Thyroid gland (tissue), 4 donors: ENCODE measurements at regions not wholly inside any gene's neighbourhood (a gene's known extent, or its start where the extent isn't known, plus 50 kb on each side); places are given as distances from the start of the nearest gene placed in this dataset.

Experiments
- POLR2A ChIP-seq, 2 donors: fragments of 450-650 bp; IDR thresholded peaks; one replicate each; pipeline ENCODE4 v1.6.1; 2017; ENCODE audit warnings: antibody characterized with exemption in 2 of 2, mild to moderate bottlenecking in 2 of 2, moderate library complexity in 1 of 2
- TF ChIP-seq, protein P1 (sequence below), 6 experiments: fragments of 200-600 bp in 3 of 6; fragments of 450-650 bp in 3 of 6; sonication (generic) in 3 of 6; IDR thresholded peaks; one replicate each; pipeline ENCODE4 v1.5.1; 2016 to 2019; ENCODE audit warnings: antibody characterized with exemption in 6 of 6, mild to moderate bottlenecking in 2 of 6, inconsistent platforms in 1 of 6, moderate library complexity in 1 of 6

DNA sequence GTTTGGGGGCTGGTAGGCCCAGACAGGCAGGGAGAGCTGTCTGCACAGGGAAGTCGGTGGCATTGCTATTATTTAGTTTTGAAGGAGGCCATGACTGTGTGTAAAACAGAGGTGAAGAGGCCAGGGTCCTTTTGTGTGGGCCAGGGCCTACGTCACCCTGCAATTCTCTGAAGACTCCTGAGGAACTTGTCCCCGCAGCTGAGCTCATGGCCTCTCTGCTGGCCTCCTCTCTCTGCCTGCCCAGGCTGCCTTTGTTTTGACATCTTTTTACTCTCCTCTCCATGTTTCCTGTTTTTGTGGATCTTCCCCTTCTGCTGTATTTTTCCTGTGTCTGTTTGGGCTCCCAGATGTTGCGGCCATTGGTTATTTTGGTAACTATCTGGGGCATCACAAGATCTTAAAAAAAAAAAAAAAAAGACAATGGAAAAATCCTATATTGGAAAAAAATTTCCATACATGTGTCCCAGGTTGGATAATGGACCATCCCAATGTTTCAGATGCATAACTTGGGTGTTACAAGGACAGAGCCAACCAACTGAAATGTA lies 280.7 kb downstream of the RPS6KC1 start:
- TF ChIP-seq, protein P1, sequence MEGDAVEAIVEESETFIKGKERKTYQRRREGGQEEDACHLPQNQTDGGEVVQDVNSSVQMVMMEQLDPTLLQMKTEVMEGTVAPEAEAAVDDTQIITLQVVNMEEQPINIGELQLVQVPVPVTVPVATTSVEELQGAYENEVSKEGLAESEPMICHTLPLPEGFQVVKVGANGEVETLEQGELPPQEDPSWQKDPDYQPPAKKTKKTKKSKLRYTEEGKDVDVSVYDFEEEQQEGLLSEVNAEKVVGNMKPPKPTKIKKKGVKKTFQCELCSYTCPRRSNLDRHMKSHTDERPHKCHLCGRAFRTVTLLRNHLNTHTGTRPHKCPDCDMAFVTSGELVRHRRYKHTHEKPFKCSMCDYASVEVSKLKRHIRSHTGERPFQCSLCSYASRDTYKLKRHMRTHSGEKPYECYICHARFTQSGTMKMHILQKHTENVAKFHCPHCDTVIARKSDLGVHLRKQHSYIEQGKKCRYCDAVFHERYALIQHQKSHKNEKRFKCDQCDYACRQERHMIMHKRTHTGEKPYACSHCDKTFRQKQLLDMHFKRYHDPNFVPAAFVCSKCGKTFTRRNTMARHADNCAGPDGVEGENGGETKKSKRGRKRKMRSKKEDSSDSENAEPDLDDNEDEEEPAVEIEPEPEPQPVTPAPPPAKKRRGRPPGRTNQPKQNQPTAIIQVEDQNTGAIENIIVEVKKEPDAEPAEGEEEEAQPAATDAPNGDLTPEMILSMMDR (IDR thresholded peaks at IDR 0.05), result no peak
- TF ChIP-seq POLR2A (IDR thresholded peaks at IDR 0.05), result no peak
